OCI-LY3 (cell line): ENCODE measurements at regions not wholly inside any gene's neighbourhood (a gene's known extent, or its start where the extent isn't known, plus 50 kb on each side); places are given as distances from the start of the nearest gene placed in this dataset.

Experiments
- H2AFZ ChIP-seq: fragments of 200-600, 300-600 bp; shearing (Covaris generic); 2 replicates; pipeline ENCODE4 v1.6.0; 2014; ENCODE audit warnings: antibody characterized with exemption, low read depth, low read length
- H3K27ac ChIP-seq: fragments of 200-600, 300-600 bp; sonication (generic); 2 replicates; pipeline ENCODE4 v1.5.1; 2014; ENCODE audit warnings: mild to moderate bottlenecking, low read length, moderate library complexity, mixed read lengths
- H3K27me3 ChIP-seq: fragments of 200-600, 300-600 bp; sonication (generic); 2 replicates; pipeline ENCODE4 v1.6.1; 2014; ENCODE audit warnings: low read depth, low read length, mixed read lengths
- H3K36me3 ChIP-seq: fragments of 200-600, 300-600 bp; sonication (generic); replicated peaks from 2 replicates; pipeline ENCODE3; 2014; ENCODE audit warnings: low read depth, low read length, mixed read lengths
- H3K4me1 ChIP-seq: fragments of 300-600, 200-600 bp; sonication (generic); 2 replicates; pipeline ENCODE4 v1.6.1; 2014; ENCODE audit warnings: low read length, mixed read lengths
- H3K4me2 ChIP-seq: fragments of 200-600, 300-600 bp; sonication (generic); 2 replicates; pipeline ENCODE4 v1.6.1; 2014; ENCODE audit warnings: low read length, mixed read lengths
- H3K4me3 ChIP-seq: fragments of 300-600, 200-600 bp; sonication (generic); 2 replicates; pipeline ENCODE4 v1.5.1; 2014; ENCODE audit warnings: antibody characterized with exemption, mild to moderate bottlenecking, low read length, moderate library complexity
- H3K79me2 ChIP-seq: fragments of 300-600, 200-600 bp; shearing (Covaris generic); 2 replicates; pipeline ENCODE4 v1.6.1; 2014; ENCODE audit warnings: mild to moderate bottlenecking, low read length, mixed read lengths
- H3K9ac ChIP-seq: fragments of 300-600, 200-600 bp; shearing (Covaris generic); 2 replicates; pipeline ENCODE4 v1.6.0; 2014; ENCODE audit warnings: mild to moderate bottlenecking, low read length, moderate library complexity
- H3K9me3 ChIP-seq: fragments of 200-600, 300-600 bp; shearing (Covaris generic); 2 replicates; pipeline ENCODE4 v1.6.1; 2014; ENCODE audit warnings: low read length, mixed read lengths; ENCODE audit not compliant: insufficient read depth
- H4K20me1 ChIP-seq: fragments of 200-600, 300-600 bp; sonication (generic); 2 replicates; pipeline ENCODE4 v1.6.1; 2016; ENCODE audit warnings: low read length, mixed read lengths; ENCODE audit not compliant: insufficient read depth
- EZH2phosphoT487 ChIP-seq: fragments of 200-600 bp; shearing (Covaris generic); IDR thresholded peaks from 2 replicates; pipeline ENCODE4 v1.6.1; 2018; ENCODE audit warnings: antibody characterized with exemption, mixed run types, low read depth
- TF ChIP-seq, protein P1 (sequence below): fragments of 200-600, 300-600 bp; sonication (generic); IDR thresholded peaks from 2 replicates; pipeline ENCODE4 v1.5.1; 2014; ENCODE audit warnings: antibody characterized with exemption, low read length, low read depth

DNA sequence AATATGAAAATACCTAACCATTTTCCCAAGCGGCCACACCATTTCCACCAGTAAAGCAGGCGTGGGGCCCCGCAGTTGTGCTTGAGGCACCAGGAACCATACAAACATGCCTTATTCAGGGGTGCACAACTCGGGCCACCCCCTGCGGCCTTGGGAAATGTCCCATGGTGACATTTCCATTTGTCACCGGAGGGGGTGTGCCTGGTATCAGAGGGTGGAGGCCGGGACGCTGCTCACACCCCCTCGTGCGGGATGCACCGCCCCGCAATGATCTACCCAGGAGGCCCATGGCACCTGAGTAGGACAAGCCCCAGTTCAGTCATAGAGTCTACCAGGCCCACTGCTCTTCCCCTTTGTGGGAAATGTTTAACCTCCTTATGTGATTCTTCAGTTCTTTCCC, 218.8 kb downstream of the TEX29 start:
- Histone ChIP-seq H3K4me3 (no peak overlapping the region), H4K20me1 (no peaks in the 10 kb centered on the region), H2AFZ (no peak overlapping the region), H3K9ac (no peak overlapping the region), H3K9me3 (no peaks in the 10 kb centered on the region), H3K79me2 (no peaks in the 10 kb centered on the region), H3K4me2 (no peak overlapping the region), H3K27me3 (peaks cover 5% of the 10 kb centered on the region; the same call in 1 of the 2 replicates), H3K4me1 (no peaks in the 10 kb centered on the region), H3K27ac (no peak overlapping the region), H3K36me3 (no peaks in the 10 kb centered on the region)
- no peak for TF ChIP-seq EZH2phosphoT487
- TF ChIP-seq, protein P1, sequence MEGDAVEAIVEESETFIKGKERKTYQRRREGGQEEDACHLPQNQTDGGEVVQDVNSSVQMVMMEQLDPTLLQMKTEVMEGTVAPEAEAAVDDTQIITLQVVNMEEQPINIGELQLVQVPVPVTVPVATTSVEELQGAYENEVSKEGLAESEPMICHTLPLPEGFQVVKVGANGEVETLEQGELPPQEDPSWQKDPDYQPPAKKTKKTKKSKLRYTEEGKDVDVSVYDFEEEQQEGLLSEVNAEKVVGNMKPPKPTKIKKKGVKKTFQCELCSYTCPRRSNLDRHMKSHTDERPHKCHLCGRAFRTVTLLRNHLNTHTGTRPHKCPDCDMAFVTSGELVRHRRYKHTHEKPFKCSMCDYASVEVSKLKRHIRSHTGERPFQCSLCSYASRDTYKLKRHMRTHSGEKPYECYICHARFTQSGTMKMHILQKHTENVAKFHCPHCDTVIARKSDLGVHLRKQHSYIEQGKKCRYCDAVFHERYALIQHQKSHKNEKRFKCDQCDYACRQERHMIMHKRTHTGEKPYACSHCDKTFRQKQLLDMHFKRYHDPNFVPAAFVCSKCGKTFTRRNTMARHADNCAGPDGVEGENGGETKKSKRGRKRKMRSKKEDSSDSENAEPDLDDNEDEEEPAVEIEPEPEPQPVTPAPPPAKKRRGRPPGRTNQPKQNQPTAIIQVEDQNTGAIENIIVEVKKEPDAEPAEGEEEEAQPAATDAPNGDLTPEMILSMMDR, result no peak

DNA sequence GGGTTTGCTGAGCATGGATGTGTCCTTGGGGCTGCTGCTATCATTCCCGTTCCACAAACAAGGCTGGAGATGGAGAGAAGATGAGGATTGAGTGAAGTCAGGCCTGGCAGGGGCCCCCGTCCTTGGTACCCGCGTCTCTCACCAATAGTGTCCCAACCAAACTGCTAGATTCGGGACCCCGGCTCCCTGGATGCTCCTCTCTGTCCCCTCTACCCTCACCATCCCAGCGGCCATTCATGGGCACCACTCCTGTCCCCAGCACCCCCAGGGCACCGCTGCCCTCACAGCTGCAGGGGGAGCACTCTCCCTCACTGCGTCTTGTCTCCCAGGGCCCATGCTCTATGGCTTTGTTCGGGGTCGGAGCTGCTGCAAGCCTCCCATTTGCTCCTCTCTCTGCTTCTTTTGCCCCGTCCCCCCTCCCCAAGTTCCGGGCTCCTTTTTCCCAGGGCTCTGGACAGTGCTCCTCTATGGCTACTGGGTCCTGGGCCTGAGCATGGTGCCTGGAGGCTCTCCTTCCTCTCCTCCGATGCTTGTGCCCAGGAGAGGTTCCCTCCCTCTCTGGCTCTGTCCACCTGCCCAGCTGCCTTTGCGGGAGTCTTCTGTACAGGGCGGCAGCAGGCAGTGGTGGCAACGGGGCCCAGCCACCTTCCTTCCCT, 219.5 kb downstream of the TEX29 start:
- Histone ChIP-seq H3K4me3 (no peak overlapping the region), H3K4me2 (no peak overlapping the region), H4K20me1 (no peaks in the 10 kb centered on the region), H3K27me3 (0 out of 2 replicates have a peak, but pooled peaks cover under 1% of the 10 kb centered on the region), H3K9me3 (no peaks in the 10 kb centered on the region), H3K27ac (no peak overlapping the region), H3K4me1 (no peaks in the 10 kb centered on the region), H3K9ac (no peak overlapping the region), H3K79me2 (no peaks in the 10 kb centered on the region), H2AFZ (no peak overlapping the region), H3K36me3 (no peaks in the 10 kb centered on the region)
- TF ChIP-seq, protein P1, result no peak
- TF ChIP-seq EZH2phosphoT487, result no peak

DNA sequence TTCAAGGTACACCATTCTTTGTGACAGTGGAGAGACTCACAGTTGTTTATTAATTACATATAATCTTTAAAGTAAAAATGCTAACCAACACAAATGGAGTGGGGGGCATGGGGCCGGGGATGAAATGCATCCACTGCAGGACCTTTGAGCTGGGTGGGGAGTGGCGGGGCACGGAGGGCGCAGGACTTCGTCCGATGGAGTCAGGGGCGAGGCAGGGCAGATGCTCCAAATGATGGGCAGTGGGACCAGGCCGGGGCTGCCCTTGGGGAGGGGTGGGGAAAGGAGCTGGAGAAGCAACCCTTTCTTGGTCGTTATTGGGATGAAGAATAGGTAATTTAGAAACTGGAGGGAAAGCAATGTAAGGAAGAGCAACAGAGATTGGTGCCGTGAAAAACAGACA, 220.0 kb downstream of the TEX29 start:
- no peaks in the 10 kb centered on the region for H3K4me1 ChIP-seq
- H3K9me3 ChIP-seq, result no peaks in the 10 kb centered on the region
- H3K4me3 ChIP-seq, result no peak overlapping the region
- H3K36me3 ChIP-seq, result no peaks in the 10 kb centered on the region
- H3K9ac ChIP-seq, result no peak overlapping the region
- no peak for TF ChIP-seq EZH2phosphoT487
- TF ChIP-seq, protein P1, result no peak
- no peak overlapping the region for H2AFZ ChIP-seq
- no peaks in the 10 kb centered on the region for H4K20me1 ChIP-seq
- no peak overlapping the region for H3K4me2 ChIP-seq
- H3K27me3 ChIP-seq, result no peaks in the 10 kb centered on the region
- H3K27ac ChIP-seq, result no peak overlapping the region
- no peaks in the 10 kb centered on the region for H3K79me2 ChIP-seq

DNA sequence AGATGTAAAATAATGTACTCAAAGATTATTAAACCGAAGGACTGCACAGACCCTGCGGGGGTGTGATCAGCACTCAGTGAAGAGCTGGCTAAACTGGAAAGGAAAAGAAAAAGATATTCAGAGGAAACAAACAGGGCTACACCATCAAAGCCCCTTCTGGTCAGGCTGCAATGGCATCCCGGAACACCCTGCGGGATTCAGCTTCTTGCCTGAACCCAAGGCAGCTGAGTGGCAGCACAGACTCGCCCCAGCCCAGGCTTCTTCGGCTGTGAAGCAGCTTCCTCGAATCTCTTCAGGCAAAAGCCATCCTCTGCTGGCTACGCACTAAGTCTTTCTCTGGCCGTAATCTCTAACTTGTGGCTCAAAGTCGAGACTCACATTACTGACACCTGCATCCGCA, 220.9 kb downstream of the TEX29 start:
- TF ChIP-seq EZH2phosphoT487, result no peak
- TF ChIP-seq, protein P1, result no peak
- H2AFZ ChIP-seq, result no peak overlapping the region
- H3K4me2 ChIP-seq, result no peak overlapping the region

More for the DNA sequence above, 220.9 kb downstream of the TEX29 start:
- Histone ChIP-seq H3K4me1 (no peaks in the 10 kb centered on the region), H3K27ac (no peak overlapping the region), H3K79me2 (no peaks in the 10 kb centered on the region), H3K9ac (no peak overlapping the region), H3K36me3 (no peaks in the 10 kb centered on the region), H3K4me3 (no peak overlapping the region), H3K27me3 (no peaks in the 10 kb centered on the region), H4K20me1 (no peaks in the 10 kb centered on the region), H3K9me3 (no peaks in the 10 kb centered on the region)
